Suprapubic skin (tissue), 2 donors: ENCODE measurements at regions not wholly inside any gene's neighbourhood (a gene's known extent, or its start where the extent isn't known, plus 50 kb on each side); places are given as distances from the start of the nearest gene placed in this dataset.

Source experiments
- EP300 ChIP-seq: sonication (generic); formaldehyde crosslinking; IDR thresholded peaks from one replicate; pipeline ENCODE4 v1.6.1; 2017; ENCODE audit warnings: antibody characterized with exemption
- POLR2A ChIP-seq, 2 donors: fragments of 450-650 bp; IDR thresholded peaks; one replicate each; pipeline ENCODE4 v1.6.1; 2017; ENCODE audit warnings: antibody characterized with exemption in 2 of 2, mild to moderate bottlenecking in 2 of 2, moderate library complexity in 2 of 2

DNA sequence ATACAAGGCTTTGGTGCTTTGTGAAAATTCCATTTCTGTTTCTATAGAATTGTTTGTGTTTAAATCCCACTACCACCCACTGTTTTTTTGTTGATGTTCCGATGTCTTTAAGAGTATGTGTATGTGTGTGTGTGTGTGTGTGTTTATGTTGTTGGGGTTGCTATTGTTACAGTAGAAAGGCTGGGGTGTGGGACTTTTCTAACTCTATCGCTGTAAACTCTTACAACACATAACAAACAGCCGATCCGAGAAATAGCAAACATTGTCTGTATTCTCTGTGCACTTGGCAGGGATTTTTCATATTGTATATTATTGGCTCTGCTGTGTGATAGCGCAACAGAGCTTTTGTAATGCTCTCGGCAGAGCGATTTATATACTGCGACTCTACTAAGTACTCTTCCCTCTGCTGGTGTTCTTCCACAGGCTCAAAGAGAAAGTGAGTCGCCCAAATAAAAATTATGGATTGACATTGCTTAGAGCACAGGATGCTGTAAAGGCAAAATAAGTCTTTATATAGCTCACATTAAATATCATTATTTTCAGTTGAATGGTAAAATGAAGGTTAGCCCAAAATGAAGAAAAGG lies 492.2 kb upstream of the ARRDC3 start:
- no peak for TF ChIP-seq POLR2A (IDR thresholded peaks at IDR 0.05)
- no peak for TF ChIP-seq EP300
